Loucy (cell line): ENCODE measurements at regions not wholly inside any gene's neighbourhood (a gene's known extent, or its start where the extent isn't known, plus 50 kb on each side); places are given as distances from the start of the nearest gene placed in this dataset.

ENCODE experiments used
- H2AFZ ChIP-seq: fragments of 200-600 bp; sonication (generic); 2 replicates; pipeline ENCODE4 v1.6.0; 2016; ENCODE audit warnings: antibody characterized with exemption, mild to moderate bottlenecking, low read length, moderate library complexity
- H3F3A ChIP-seq: fragments of 200-600 bp; 2 replicates; pipeline ENCODE4 v1.6.0; 2016; ENCODE audit warnings: antibody characterized with exemption, low read depth, mild to moderate bottlenecking
- H3K27me3 ChIP-seq: fragments of 200-600 bp; sonication (generic); 2 replicates; pipeline ENCODE4 v1.6.1; 2014; ENCODE audit warnings: low read length, mild to moderate bottlenecking; ENCODE audit not compliant: insufficient read depth, poor library complexity, severe bottlenecking
- H3K36me3 ChIP-seq: fragments of 200-600 bp; sonication (generic); 2 replicates; pipeline ENCODE4 v1.6.1; 2016; ENCODE audit warnings: low read length; ENCODE audit not compliant: insufficient read depth
- H3K4me1 ChIP-seq: fragments of 200-600 bp; sonication (generic); 2 replicates; pipeline ENCODE4 v1.5.1; 2014; ENCODE audit warnings: low read length, mild to moderate bottlenecking; ENCODE audit not compliant: insufficient read depth, poor library complexity, severe bottlenecking
- H3K4me2 ChIP-seq: fragments of 200-600 bp; sonication (generic); 2 replicates; pipeline ENCODE4 v1.6.0; 2014; ENCODE audit warnings: antibody characterized with exemption, low read length, low read depth, mild to moderate bottlenecking; ENCODE audit not compliant: poor library complexity, severe bottlenecking
- H3K4me3 ChIP-seq: fragments of 200-600 bp; sonication (generic); 2 replicates; pipeline ENCODE4 v1.5.1; 2014; ENCODE audit warnings: low read length, mild to moderate bottlenecking, mixed read lengths; ENCODE audit not compliant: poor library complexity, severe bottlenecking
- H3K79me2 ChIP-seq: fragments of 200-600 bp; sonication (generic); 2 replicates; pipeline ENCODE4 v1.6.1; 2014; ENCODE audit warnings: low read length; ENCODE audit not compliant: insufficient read depth
- H3K9ac ChIP-seq: fragments of 200-600 bp; sonication (generic); 2 replicates; pipeline ENCODE4 v1.6.0; 2014; ENCODE audit warnings: mild to moderate bottlenecking, low read depth, low read length, moderate library complexity; ENCODE audit not compliant: poor library complexity, severe bottlenecking
- H3K9me2 ChIP-seq: fragments of 200-600 bp; sonication (generic); replicated peaks from 2 replicates; pipeline ENCODE4 v1.6.1; 2016; ENCODE audit warnings: low read depth, low read length, mixed read lengths
- H3K9me3 ChIP-seq: fragments of 200-600 bp; sonication (generic); 2 replicates; pipeline ENCODE4 v1.6.1; 2014; ENCODE audit warnings: mild to moderate bottlenecking, antibody characterized with exemption, low read length, low read depth; ENCODE audit not compliant: insufficient read depth
- H4K20me1 ChIP-seq: fragments of 200-600 bp; sonication (generic); 2 replicates; pipeline ENCODE4 v1.6.0; 2014; ENCODE audit warnings: antibody characterized with exemption, low read length, mild to moderate bottlenecking; ENCODE audit not compliant: insufficient read depth, poor library complexity, severe bottlenecking
- EZH2phosphoT487 ChIP-seq: fragments of 200-600 bp; IDR thresholded peaks from 2 replicates; pipeline ENCODE4 v1.6.1; 2018; ENCODE audit warnings: antibody characterized with exemption, mild to moderate bottlenecking, moderate library complexity, borderline replicate concordance
- TF ChIP-seq, protein P1 (sequence below): fragments of 200-600 bp; sonication (generic); conservative IDR thresholded peaks from 2 replicates; pipeline ENCODE4 v1.5.1; 2014; ENCODE audit warnings: mild to moderate bottlenecking, antibody characterized with exemption, low read length

DNA sequence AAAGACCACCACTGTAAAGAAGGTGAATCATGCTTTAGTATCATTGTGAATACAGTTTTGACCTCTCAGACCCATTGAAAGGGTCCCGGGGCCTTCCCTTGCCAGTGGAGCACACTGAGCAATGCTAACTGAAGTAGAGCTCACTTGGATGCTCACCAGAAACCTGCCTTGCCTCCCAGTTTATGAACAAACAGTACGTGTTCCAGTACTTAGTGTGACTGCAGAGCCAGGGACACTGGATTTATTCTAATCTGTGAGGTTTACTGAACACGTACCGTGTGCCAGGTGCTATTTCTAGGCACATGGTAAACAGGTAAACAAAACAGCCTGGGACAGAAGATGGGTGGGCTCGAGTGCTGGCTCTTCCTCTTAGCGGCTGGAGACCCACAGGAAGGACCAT, 79.6 kb downstream of the FOXL1 start:
- Histone ChIP-seq H2AFZ (no peak overlapping the region), H3K4me2 (no peak overlapping the region), H3K9ac (no peak overlapping the region), H3K9me2 (no peaks in the 10 kb centered on the region), H3K27me3 (no peaks in the 10 kb centered on the region), H4K20me1 (no peaks in the 10 kb centered on the region), H3K79me2 (no peaks in the 10 kb centered on the region), H3K36me3 (no peaks in the 10 kb centered on the region), H3K4me1 (peaks cover 10% of the 10 kb centered on the region), H3F3A (no peaks in the 10 kb centered on the region), H3K9me3 (no peaks in the 10 kb centered on the region), H3K4me3 (no peak overlapping the region)
- no peak for TF ChIP-seq EZH2phosphoT487
- TF ChIP-seq, protein P1, sequence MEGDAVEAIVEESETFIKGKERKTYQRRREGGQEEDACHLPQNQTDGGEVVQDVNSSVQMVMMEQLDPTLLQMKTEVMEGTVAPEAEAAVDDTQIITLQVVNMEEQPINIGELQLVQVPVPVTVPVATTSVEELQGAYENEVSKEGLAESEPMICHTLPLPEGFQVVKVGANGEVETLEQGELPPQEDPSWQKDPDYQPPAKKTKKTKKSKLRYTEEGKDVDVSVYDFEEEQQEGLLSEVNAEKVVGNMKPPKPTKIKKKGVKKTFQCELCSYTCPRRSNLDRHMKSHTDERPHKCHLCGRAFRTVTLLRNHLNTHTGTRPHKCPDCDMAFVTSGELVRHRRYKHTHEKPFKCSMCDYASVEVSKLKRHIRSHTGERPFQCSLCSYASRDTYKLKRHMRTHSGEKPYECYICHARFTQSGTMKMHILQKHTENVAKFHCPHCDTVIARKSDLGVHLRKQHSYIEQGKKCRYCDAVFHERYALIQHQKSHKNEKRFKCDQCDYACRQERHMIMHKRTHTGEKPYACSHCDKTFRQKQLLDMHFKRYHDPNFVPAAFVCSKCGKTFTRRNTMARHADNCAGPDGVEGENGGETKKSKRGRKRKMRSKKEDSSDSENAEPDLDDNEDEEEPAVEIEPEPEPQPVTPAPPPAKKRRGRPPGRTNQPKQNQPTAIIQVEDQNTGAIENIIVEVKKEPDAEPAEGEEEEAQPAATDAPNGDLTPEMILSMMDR = no peak

- peaks cover 10% of the 10 kb centered on the region for H3F3A ChIP-seq
- TF ChIP-seq, protein P1 = no peak
- TF ChIP-seq EZH2phosphoT487 = no peak
- no peaks in the 10 kb centered on the region for H3K9me3 ChIP-seq
- H4K20me1 ChIP-seq = no peaks in the 10 kb centered on the region
- H3K9ac ChIP-seq = no peak overlapping the region
- no peak overlapping the region for H3K4me2 ChIP-seq
- no peaks in the 10 kb centered on the region for H3K27me3 ChIP-seq
- H3K79me2 ChIP-seq = no peaks in the 10 kb centered on the region
- peaks cover 36% of the 10 kb centered on the region for H3K4me1 ChIP-seq
- no peak overlapping the region for H2AFZ ChIP-seq
- no peaks in the 10 kb centered on the region for H3K9me2 ChIP-seq
- H3K4me3 ChIP-seq = no peak overlapping the region
- no peaks in the 10 kb centered on the region for H3K36me3 ChIP-seq
Observed at GRCh38 chr16:86660623-86661022, 82.3 kb downstream of the FOXL1 start.

GRCh38 chr16:86661706-86662105, 83.4 kb downstream of the FOXL1 start:
- Histone ChIP-seq H4K20me1 (no peaks in the 10 kb centered on the region), H3K4me1 (peaks cover 47% of the 10 kb centered on the region), H3K36me3 (no peaks in the 10 kb centered on the region), H3K4me3 (no peak overlapping the region), H3K4me2 (no peak overlapping the region), H3K27me3 (no peaks in the 10 kb centered on the region), H2AFZ (no peak overlapping the region), H3K9me3 (no peaks in the 10 kb centered on the region), H3K9ac (no peak overlapping the region), H3F3A (peaks cover 10% of the 10 kb centered on the region), H3K79me2 (no peaks in the 10 kb centered on the region), H3K9me2 (no peaks in the 10 kb centered on the region)
- TF ChIP-seq, protein P1 = no peak
- TF ChIP-seq EZH2phosphoT487 = no peak
